H1 (cell line): ENCODE measurements at regions not wholly inside any gene's neighbourhood (a gene's known extent, or its start where the extent isn't known, plus 50 kb on each side); places are given as distances from the start of the nearest gene placed in this dataset.

Experiments used
- CTCF ChIA-PET: fragments of 300-600 bp; sonication (Branson Sonifier 250); formaldehyde crosslinking; loops from one replicate; lab custom pipeline; 2021; ENCODE audit not compliant: partially characterized antibody; lab: Charles Lee
- POLR2A ChIA-PET: fragments of 300-600 bp; sonication (Branson Sonifier 250); formaldehyde crosslinking; loops from one replicate; lab custom pipeline; 2021; ENCODE audit warnings: inconsistent platforms; ENCODE audit not compliant: partially characterized antibody; lab: Charles Lee
- DNase-seq, 2 experiments: peaks; one replicate each; pipeline versions ENCODE4 v3.0.0 to v3.0.0-alpha.2; 2010 to 2022; ENCODE audit warnings: low spot score in 2 of 2, low read depth in 1 of 2, mixed read lengths in 1 of 2
- FAIRE-seq: peaks from 2 replicates; lab custom pipeline; 2011; peaks lifted over from hg19 to GRCh38; lab: Jason Lieb, UNC
- H2AFZ ChIP-seq: 2 replicates; pipeline ENCODE4 v1.8.1; 2012; ENCODE audit warnings: low read length, inconsistent platforms
- H2AK5ac ChIP-seq: 2 replicates; pipeline ENCODE4 v1.6.1; 2013; ENCODE audit warnings: low read depth, low read length
- H2BK120ac ChIP-seq: replicated peaks from 2 replicates; pipeline ENCODE3; 2013; ENCODE audit warnings: low read depth, low read length, inconsistent platforms
- H2BK12ac ChIP-seq: 2 replicates; pipeline ENCODE4 v1.6.1; 2013; ENCODE audit warnings: low read depth, low read length
- H2BK15ac ChIP-seq: 2 replicates; pipeline ENCODE4 v1.6.1; 2013; ENCODE audit warnings: low read length
- H2BK20ac ChIP-seq: 2 replicates; pipeline ENCODE4 v1.6.1; 2013; ENCODE audit warnings: low read length
- H2BK5ac ChIP-seq: 2 replicates; pipeline ENCODE4 v1.6.1; 2013; ENCODE audit warnings: low read depth, low read length
- H3K14ac ChIP-seq: 2 replicates; pipeline ENCODE4 v1.6.1; 2013; ENCODE audit warnings: inconsistent platforms; ENCODE audit not compliant: insufficient read length
- H3K18ac ChIP-seq: 2 replicates; pipeline ENCODE4 v1.6.1; 2013; ENCODE audit warnings: low read length; ENCODE audit errors: extremely low read depth
- H3K23ac ChIP-seq: 2 replicates; pipeline ENCODE4 v1.6.1; 2013; ENCODE audit warnings: inconsistent platforms; ENCODE audit not compliant: insufficient read length
- H3K23me2 ChIP-seq: 2 replicates; pipeline ENCODE4 v1.6.1; 2013; ENCODE audit warnings: low read depth, low read length
- H3K27ac ChIP-seq: 2 replicates; pipeline ENCODE4 v1.6.1; 2011; ENCODE audit warnings: low read depth, low read length, inconsistent platforms
- H3K27me3 ChIP-seq, 4 experiments: replicated peaks in 1 of 4; 1 replicate in 1 of 4; 2 replicates in 3 of 4; pipeline versions ENCODE4 v1.6.1 to v1.8.1; 2011 to 2013; ENCODE audit warnings: low read length in 3 of 4, mild to moderate bottlenecking in 3 of 4, inconsistent platforms in 2 of 4, mixed read lengths in 2 of 4, moderate library complexity in 1 of 4; ENCODE audit not compliant: control insufficient read depth in 3 of 4, insufficient read depth in 3 of 4; ENCODE audit errors: extremely low read depth in 1 of 4
- H3K36me3 ChIP-seq, 4 experiments: 2 replicates each; pipeline versions ENCODE4 v1.6.1 to v1.8.1; 2011 to 2013; ENCODE audit warnings: mild to moderate bottlenecking in 4 of 4, low read length in 3 of 4, moderate library complexity in 2 of 4, control low read depth in 1 of 4, inconsistent platforms in 1 of 4; ENCODE audit not compliant: insufficient read depth in 4 of 4, control insufficient read depth in 2 of 4
- H3K4ac ChIP-seq: replicated peaks from 2 replicates; pipeline ENCODE3; 2013; ENCODE audit warnings: low read length, low read depth, mixed read lengths, inconsistent platforms; ENCODE audit not compliant: insufficient read length
- H3K4me1 ChIP-seq, 4 experiments: replicated peaks in 1 of 4; 1 replicate in 1 of 4; 2 replicates in 3 of 4; pipeline versions ENCODE4 v1.6.1 to v1.8.1; 2011 to 2013; ENCODE audit warnings: low read length in 3 of 4, inconsistent platforms in 2 of 4, mixed read lengths in 1 of 4; ENCODE audit not compliant: insufficient read depth in 4 of 4, control insufficient read depth in 3 of 4
- H3K4me2 ChIP-seq, 2 experiments: 2 replicates each; pipeline versions ENCODE4 v1.6.1 to v1.8.1; 2011 to 2013; ENCODE audit warnings: low read depth in 2 of 2, low read length in 2 of 2, control low read depth in 1 of 2, inconsistent platforms in 1 of 2, mild to moderate bottlenecking in 1 of 2; ENCODE audit not compliant: insufficient read depth in 1 of 2
- H3K4me3 ChIP-seq, 4 experiments: fragments of 200-600, 300-600 bp in 1 of 4; sonication (generic), shearing (Covaris generic), sonication (Bioruptor Twin) in 1 of 4; 2 replicates each; pipeline versions ENCODE4 v1.5.1 to v1.8.1; 2011 to 2016; ENCODE audit warnings: low read length in 4 of 4, low read depth in 3 of 4, control low read depth in 2 of 4, inconsistent platforms in 2 of 4, mild to moderate bottlenecking in 2 of 4, mixed read lengths in 1 of 4, moderate library complexity in 1 of 4; ENCODE audit not compliant: insufficient read depth in 2 of 4; ENCODE audit errors: extremely low read depth in 1 of 4
- H3K56ac ChIP-seq: replicated peaks from 2 replicates; pipeline ENCODE3; 2013; ENCODE audit warnings: low read depth, mild to moderate bottlenecking, mixed read lengths, low read length, inconsistent platforms; ENCODE audit not compliant: insufficient read length
- H3K79me1 ChIP-seq: 2 replicates; pipeline ENCODE4 v1.6.1; 2013; ENCODE audit warnings: low read depth, low read length, control low read depth
- H3K79me2 ChIP-seq, 2 experiments: 2 replicates each; pipeline versions ENCODE4 v1.6.1 to v1.8.1; 2012 to 2013; ENCODE audit warnings: low read length in 2 of 2, mild to moderate bottlenecking in 2 of 2, inconsistent platforms in 1 of 2; ENCODE audit not compliant: insufficient read depth in 2 of 2, control insufficient read depth in 1 of 2
- H3K9ac ChIP-seq, 4 experiments: replicated peaks in 1 of 4; 1 replicate in 1 of 4; 2 replicates in 3 of 4; pipeline versions ENCODE4 v1.6.1 to v1.8.1; 2011 to 2013; ENCODE audit warnings: low read depth in 3 of 4, low read length in 3 of 4, control low read depth in 2 of 4, mild to moderate bottlenecking in 2 of 4, moderate library complexity in 2 of 4, inconsistent platforms in 1 of 4; ENCODE audit errors: extremely low read depth in 1 of 4
- H3K9me3 ChIP-seq, 2 experiments: 2 replicates each; pipeline versions ENCODE4 v1.6.1 to v1.8.1; 2012 to 2013; ENCODE audit warnings: mild to moderate bottlenecking in 2 of 2, moderate library complexity in 2 of 2, control low read depth in 1 of 2, inconsistent platforms in 1 of 2, low read depth in 1 of 2, low read length in 1 of 2, mixed read lengths in 1 of 2; ENCODE audit not compliant: insufficient read depth in 2 of 2
- H4K20me1 ChIP-seq, 2 experiments: replicated peaks in 1 of 2; 2 replicates each; pipeline versions ENCODE3 to v1.8.1; 2011 to 2013; ENCODE audit warnings: inconsistent platforms in 2 of 2, low read length in 2 of 2, mild to moderate bottlenecking in 1 of 2; ENCODE audit not compliant: insufficient read depth in 2 of 2, control insufficient read depth in 1 of 2
- H4K5ac ChIP-seq: 2 replicates; pipeline ENCODE4 v1.6.1; 2013; ENCODE audit warnings: low read length, low read depth, mixed read lengths, inconsistent platforms; ENCODE audit not compliant: insufficient read length
- H4K8ac ChIP-seq: 2 replicates; pipeline ENCODE4 v1.8.0; 2013; ENCODE audit warnings: mild to moderate bottlenecking, moderate library complexity, low read length, inconsistent platforms; ENCODE audit not compliant: insufficient read depth; ENCODE audit errors: extremely low read depth
- H4K91ac ChIP-seq: replicated peaks from 2 replicates; pipeline ENCODE3; 2013; ENCODE audit warnings: low read length, mixed read lengths, inconsistent platforms; ENCODE audit not compliant: insufficient read length
- SP1 ChIP-seq: IDR thresholded peaks from 2 replicates; pipeline ENCODE4 v1.6.1; 2011; ENCODE audit warnings: low read depth, low read length
- SRF ChIP-seq: IDR thresholded peaks from 2 replicates; pipeline ENCODE4 v1.6.1; 2011; ENCODE audit warnings: mild to moderate bottlenecking, low read depth, low read length, moderate library complexity
- TBP ChIP-seq: IDR thresholded peaks from 2 replicates; pipeline ENCODE4 v1.6.1; 2011; ENCODE audit warnings: low read depth, low read length, improper control_type of control experiment
- WGBS, 2 experiments: shearing (Covaris generic) in 1 of 2; methylation state at CpG; one replicate each; pipeline versions ENCODE4 v1.1.6 to v1.1.7; 2013 to 2015; ENCODE audit warnings: low lambda C conversion rate in 2 of 2, mixed read lengths in 2 of 2, inconsistent platforms in 1 of 2, low coverage in 1 of 2, missing lambda C conversion rate in 1 of 2; ENCODE audit not compliant: insufficient replicate concordance in 2 of 2, insufficient coverage in 1 of 2, insufficient read length in 1 of 2; ENCODE audit errors: extremely low coverage in 1 of 2, missing lambda C conversion rate in 1 of 2; 5-methylcytosine and 5-hydroxymethylcytosine counted together

- Histone ChIP-seq H4K91ac (no peak overlapping the region), H2BK20ac (no peak overlapping the region), H2BK120ac (no peak overlapping the region), H3K9me3 (no peaks in the 10 kb centered on the region), H3K4me3 (no peak overlapping the region), H3K36me3 (no peaks in the 10 kb centered on the region; a peak in 1 of 8 replicates), H3K14ac (no peak overlapping the region), H3K23me2 (no peaks in the 10 kb centered on the region), H2BK5ac (no peak overlapping the region), H3K18ac (no peak overlapping the region), H4K20me1 (peaks cover 0 to 2% of the 10 kb centered on the region in 2 experiments), H4K8ac (no peak overlapping the region), H2AK5ac (no peak overlapping the region), H3K79me1 (no peaks in the 10 kb centered on the region), H3K4ac (no peak overlapping the region), H3K79me2 (no peaks in the 10 kb centered on the region), H3K23ac (no peak overlapping the region), H3K9ac (no peak overlapping the region), H3K27me3 (no peaks in the 10 kb centered on the region), H3K27ac (no peak overlapping the region)
- CTCF ChIA-PET, result interaction anchor here (1.1 kb wide), 1 partner anchor 80 kb away, joined by 3 read pairs; no protein-coding TSS in a partner anchor
- FAIRE-seq (no peak), DNase-seq (no peak)
- POLR2A ChIA-PET, result no interaction called here
- TF ChIP-seq SP1 (no peak), SRF (no peak), TBP (no peak)
- TF ChIP-seq, all 59 proteins: peak for 0
- no peak overlapping the region for H2AFZ ChIP-seq
- H4K5ac ChIP-seq, result no peak overlapping the region
- H3K4me1 ChIP-seq, result peaks cover 0 to 5% (median 0%) of the 10 kb centered on the region in 4 experiments; a peak in 1 of 7 replicates
- H3K56ac ChIP-seq, result no peak overlapping the region
- H2BK12ac ChIP-seq, result no peak overlapping the region
- 83% methylated on average over 3 of the region's 3 CpGs; no CpG with 5 or more reads in 1 of the 2 experiments for WGBS, 2 experiments
- H2BK15ac ChIP-seq, result no peak overlapping the region
- H3K4me2 ChIP-seq, result no peak overlapping the region
Measured at GRCh38 chr6:51468704-51469103, 618.7 kb downstream of the PKHD1 start.
